ENCODE measurements at regions not wholly inside any gene's neighbourhood (a gene's known extent, or its start where the extent isn't known, plus 50 kb on each side); places are given as distances from the start of the nearest gene placed in this dataset.
"Not testable (repeated sequence)": the region's sequence is repeated elsewhere in the genome, so short reads cannot be mapped to it uniquely, and the experiment has no call there.

DNA sequence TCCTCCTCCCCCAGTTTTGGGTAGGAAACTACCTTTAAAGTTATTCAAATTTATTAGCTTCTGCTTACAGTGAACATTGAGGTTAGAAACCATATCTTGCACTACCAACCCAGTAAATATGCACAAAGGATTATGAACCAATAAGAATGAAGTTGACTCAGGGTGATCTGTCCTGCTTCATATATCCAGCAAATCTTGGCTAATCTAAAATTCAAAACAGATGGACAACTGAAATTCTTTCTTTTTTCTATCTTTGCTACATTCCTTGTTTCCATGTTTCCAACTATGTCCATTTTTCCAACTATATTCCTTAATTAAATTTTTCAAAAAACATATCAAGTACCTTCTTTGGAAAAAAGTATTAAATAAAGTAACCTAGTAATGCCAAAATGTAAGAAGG lies 149.3 kb downstream of the FAM124B start:
- Mint-ChIP-seq H3K27me3 (ENCODE audit: low read depth in 3 of 3) (peaks cover 1 to 7% (median 6%) of the 10 kb centered on the region in 3 donors), H3K36me3 (no peaks in the 10 kb centered on the region), H3K4me3 (no peak overlapping the region), H3K27ac (no peak overlapping the region), H3K9me3 (no peaks in the 10 kb centered on the region), H3K4me1 (no peaks in the 10 kb centered on the region)
- no peak for DNase-seq

DNA sequence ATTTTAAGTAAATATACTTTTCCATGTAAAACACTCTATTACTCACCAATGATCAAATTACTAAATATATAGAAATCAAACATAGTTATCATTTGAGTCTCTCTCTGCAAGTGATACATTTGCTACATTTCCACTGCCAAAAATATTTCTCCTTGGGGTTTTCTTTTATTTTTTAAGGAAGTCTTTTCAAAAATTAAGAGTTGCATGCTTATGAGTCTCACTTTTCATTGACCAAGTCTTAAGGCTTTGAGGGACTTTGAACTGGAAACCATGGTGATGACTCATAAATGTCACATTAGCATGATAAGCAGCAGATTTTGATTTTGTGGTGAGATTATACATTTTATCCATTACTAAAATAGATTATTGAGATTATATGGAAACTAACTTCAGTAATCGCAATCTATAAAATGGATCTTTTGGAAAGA lies 152.9 kb downstream of the FAM124B start:
- H3K9me3 Mint-ChIP-seq = no peaks in the 10 kb centered on the region
- DNase-seq = no peak
- no peaks in the 10 kb centered on the region for H3K4me1 Mint-ChIP-seq
- no peaks in the 10 kb centered on the region for H3K36me3 Mint-ChIP-seq
- H3K4me3 Mint-ChIP-seq = no peak overlapping the region
- H3K27me3 Mint-ChIP-seq (ENCODE audit: low read depth in 3 of 3) = peaks cover 1 to 5% (median 4%) of the 10 kb centered on the region in 3 donors
- H3K27ac Mint-ChIP-seq = no peak overlapping the region

DNA sequence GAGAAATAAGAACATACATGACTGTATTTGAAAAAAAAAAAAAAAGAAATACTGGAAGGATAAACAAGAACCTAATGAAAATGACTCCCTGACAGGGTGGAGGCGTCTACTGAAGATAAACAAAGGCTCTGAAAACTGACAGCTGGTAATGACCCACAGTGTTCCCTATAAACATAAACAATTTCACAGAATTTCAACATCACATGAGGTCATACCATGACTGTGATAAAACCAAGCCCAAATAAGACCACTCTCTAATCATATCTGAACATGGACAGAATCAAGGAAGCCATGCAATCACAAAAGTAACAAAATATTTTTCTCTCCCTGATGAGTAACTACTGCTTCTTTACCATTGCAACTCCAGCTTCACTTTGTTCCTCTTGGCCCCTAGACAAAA lies 159.3 kb downstream of the FAM124B start:
- no peak for DNase-seq
- Mint-ChIP-seq H3K27me3 (ENCODE audit: low read depth in 3 of 3) (peaks cover 0 to 4% (median 1%) of the 10 kb centered on the region in 3 donors), H3K9me3 (peaks cover 0 to 7% (median 0%) of the 10 kb centered on the region in 6 donors), H3K27ac (no peak overlapping the region), H3K36me3 (no peaks in the 10 kb centered on the region), H3K4me1 (no peaks in the 10 kb centered on the region), H3K4me3 (no peak overlapping the region)

DNA sequence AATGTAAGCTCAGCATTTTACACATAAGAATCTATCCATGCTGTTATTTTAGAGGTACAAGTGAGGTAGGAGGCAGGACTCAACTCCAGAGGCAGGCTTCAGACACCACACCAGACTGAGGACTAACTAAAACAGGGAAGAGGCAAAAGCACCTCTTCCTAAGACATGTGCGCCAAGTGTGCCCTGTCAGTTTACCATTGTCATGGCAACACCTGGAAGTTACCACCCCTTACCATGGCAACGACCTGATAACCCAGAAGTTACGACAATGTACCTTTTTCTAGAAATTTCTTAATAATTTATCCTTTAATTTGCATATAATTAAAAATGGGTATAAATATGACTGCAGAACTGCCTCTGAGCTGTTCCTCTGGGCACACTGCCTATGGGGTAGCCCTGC lies 160.1 kb downstream of the FAM124B start:
- H3K36me3 Mint-ChIP-seq = no peaks in the 10 kb centered on the region
- no peaks in the 10 kb centered on the region for H3K4me1 Mint-ChIP-seq
- H3K9me3 Mint-ChIP-seq = peaks cover 0 to 7% (median 0%) of the 10 kb centered on the region in 6 donors
- H3K27me3 Mint-ChIP-seq (ENCODE audit: low read depth in 3 of 3) = peaks cover 0 to 4% (median 1%) of the 10 kb centered on the region in 3 donors
- no peak overlapping the region for H3K27ac Mint-ChIP-seq
- H3K4me3 Mint-ChIP-seq = no peak overlapping the region
- DNase-seq = no peak

DNA sequence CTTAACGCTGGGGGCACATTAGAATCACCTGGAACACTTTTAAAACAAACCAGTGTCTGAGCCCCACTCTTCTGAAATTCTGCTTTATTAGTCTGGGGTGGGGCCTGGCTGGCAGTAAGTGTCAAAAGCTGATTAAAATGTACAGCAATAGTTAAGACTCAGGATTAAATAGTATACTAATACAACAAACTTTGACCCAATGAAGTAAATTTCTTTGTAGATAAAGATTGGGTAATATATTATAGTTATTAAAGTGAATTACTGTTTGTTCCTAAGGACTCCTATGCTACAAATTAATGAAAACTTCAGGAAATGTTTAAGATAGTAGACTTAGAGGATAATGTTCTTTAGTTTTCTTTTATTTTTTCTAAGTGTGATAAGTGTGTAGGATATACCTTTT lies 160.9 kb downstream of the FAM124B start:
- H3K9me3 Mint-ChIP-seq = peaks cover 0 to 7% (median 0%) of the 10 kb centered on the region in 6 donors
- no peak overlapping the region for H3K27ac Mint-ChIP-seq
- no peak overlapping the region for H3K4me3 Mint-ChIP-seq
- H3K27me3 Mint-ChIP-seq (ENCODE audit: low read depth in 3 of 3) = peaks cover 1 to 4% (median 3%) of the 10 kb centered on the region in 3 donors
- no peak for DNase-seq
- H3K4me1 Mint-ChIP-seq = no peaks in the 10 kb centered on the region
- no peaks in the 10 kb centered on the region for H3K36me3 Mint-ChIP-seq

DNA sequence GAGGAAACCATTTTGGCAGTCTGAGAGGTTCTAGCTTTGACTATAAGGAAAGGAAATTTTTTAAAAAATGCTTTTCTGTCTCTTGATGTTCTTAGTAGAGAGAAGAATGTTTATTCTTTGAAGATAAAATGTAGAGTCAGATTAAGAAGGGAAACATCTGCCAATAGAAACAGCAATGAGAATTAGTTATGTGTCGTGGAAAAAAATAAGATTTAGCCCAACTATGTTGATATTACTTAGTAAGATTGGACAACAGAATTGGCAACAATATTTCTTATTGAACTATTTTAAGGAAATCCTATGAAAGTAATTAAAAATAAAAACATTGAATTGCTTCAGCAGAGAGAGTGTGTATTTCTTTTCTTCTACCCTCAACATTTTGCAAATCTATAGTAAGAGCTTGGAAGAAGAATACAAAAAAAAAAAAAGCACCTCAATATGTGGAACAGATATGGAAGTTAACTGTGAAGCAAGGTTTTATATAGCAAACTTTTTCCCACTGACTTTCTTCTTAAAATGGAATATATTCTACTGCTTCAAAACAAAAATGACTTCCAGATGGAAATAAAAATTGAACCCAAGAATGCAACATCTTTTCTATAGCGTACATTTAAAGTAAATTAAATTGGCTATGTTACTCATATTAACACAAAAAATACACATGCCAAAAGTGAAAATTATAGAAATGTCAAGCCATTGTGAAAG lies 177.9 kb downstream of the FAM124B start:
- DNase-seq = no peak

DNA sequence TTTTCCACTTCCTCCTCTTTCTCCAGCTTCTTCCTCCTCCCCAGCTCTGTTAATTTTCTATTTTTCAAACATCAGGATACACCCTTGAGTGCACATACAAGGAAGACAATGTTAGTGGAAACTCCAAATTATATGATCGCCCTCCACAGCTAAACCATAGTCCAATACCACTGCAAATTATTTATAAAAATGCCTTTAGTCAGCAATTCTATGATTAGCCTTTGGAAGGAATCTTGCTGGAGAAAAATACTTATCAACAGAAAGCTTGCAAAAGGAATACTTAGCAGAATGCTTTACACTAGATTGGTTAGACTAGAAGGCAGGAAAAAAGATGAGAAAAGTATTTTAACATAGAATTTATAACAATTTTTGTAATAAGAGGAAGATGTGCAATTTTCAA lies 178.9 kb downstream of the FAM124B start:
- DNase-seq = no peak
- no peaks in the 10 kb centered on the region for H3K4me1 Mint-ChIP-seq
- H3K9me3 Mint-ChIP-seq = no peaks in the 10 kb centered on the region
- H3K36me3 Mint-ChIP-seq = no peaks in the 10 kb centered on the region
- H3K27me3 Mint-ChIP-seq (ENCODE audit: low read depth in 3 of 3) = peaks cover 4 to 14% (median 10%) of the 10 kb centered on the region in 3 donors
- no peak overlapping the region for H3K4me3 Mint-ChIP-seq
- no peak overlapping the region for H3K27ac Mint-ChIP-seq

More for the DNA sequence above, 177.9 kb downstream of the FAM124B start:
- Mint-ChIP-seq H3K9me3 (no peaks in the 10 kb centered on the region), H3K27ac (no peak overlapping the region), H3K4me1 (no peaks in the 10 kb centered on the region), H3K4me3 (no peak overlapping the region), H3K36me3 (no peaks in the 10 kb centered on the region), H3K27me3 (ENCODE audit: low read depth in 3 of 3) (peaks cover 7 to 14% (median 11%) of the 10 kb centered on the region in 3 donors)

DNA sequence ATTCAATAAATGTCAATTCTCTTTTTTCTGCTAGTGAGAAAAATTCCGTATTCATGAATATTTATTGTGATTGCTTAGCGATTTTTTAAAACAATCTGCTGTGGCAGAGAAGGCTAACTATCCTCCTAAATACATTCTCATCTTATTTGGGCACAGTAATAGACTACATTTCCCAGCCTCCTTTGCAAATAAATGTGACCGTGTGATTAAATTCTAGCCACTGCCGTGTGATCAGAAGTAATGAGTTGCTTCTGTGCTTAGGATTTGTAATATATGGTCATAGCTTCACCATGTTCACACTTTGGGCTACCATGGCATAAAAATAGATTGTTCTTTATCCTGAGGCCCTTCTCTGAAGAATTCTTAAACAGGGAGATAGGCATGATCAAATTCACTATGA lies 179.6 kb downstream of the FAM124B start:
- Mint-ChIP-seq H3K27me3 (ENCODE audit: low read depth in 3 of 3) (peaks cover 4 to 14% (median 6%) of the 10 kb centered on the region in 3 donors), H3K36me3 (no peaks in the 10 kb centered on the region), H3K9me3 (no peaks in the 10 kb centered on the region), H3K4me1 (no peaks in the 10 kb centered on the region), H3K27ac (no peak overlapping the region), H3K4me3 (no peak overlapping the region)
- DNase-seq = no peak

DNA sequence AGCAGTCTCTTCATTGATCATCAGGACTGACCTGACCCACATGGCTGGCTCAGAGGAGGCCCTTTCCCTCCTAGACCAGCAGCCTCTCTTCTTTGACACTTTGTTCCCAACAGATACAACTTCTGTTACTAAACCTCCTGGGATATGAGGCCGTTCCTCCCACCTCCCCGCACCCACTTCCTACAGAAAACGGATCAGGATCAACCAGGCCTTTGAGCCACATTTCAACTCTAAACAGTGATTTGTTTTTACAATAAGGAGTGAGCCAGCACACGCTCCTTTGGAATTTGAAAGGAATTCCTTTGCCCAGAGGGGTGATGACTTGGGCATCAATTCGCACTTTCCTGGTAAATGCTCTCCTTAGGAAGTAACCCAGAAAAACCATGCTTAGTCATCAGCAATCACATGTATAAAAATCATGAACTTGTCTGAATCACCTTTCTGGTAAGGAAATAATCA lies 180.4 kb downstream of the FAM124B start:
- Mint-ChIP-seq H3K27ac (no peak overlapping the region), H3K9me3 (no peaks in the 10 kb centered on the region), H3K4me1 (no peaks in the 10 kb centered on the region), H3K27me3 (ENCODE audit: low read depth in 3 of 3) (peaks cover 4 to 14% (median 6%) of the 10 kb centered on the region in 3 donors), H3K36me3 (no peaks in the 10 kb centered on the region), H3K4me3 (no peak overlapping the region)
- no peak for DNase-seq

DNA sequence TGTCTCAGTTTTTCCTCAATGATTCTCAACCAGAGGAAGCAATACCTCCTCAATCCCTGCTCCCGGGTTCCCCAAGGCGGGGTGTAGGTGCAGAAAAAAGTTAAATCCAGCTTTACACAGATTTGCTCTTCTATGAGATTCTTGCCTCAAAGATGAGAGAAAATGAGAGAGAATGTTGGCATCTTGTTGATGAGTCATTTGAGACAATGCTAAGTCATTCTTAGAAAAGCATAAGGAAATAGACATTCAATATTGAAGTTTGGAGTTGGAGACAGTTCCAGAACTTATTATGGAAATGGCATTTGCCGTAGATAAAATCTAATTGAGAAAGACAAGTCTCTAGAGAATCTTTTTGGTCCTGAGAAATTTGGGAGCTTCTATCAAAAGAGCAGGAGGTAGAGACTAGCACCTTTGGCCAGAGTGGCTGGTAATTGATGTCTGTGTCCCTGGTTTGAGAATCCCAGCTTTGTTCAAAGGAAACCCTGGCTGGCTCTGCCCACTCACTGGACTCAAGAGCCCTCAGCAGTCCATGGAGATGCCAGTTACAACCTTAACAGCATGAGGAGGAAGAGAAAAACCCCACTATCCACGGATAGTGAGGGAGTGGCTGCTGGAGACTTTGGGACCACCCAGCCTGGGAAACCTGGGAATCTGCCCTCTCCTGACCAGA lies 181.2 kb downstream of the FAM124B start:
- Mint-ChIP-seq H3K27ac (no peak overlapping the region), H3K36me3 (no peaks in the 10 kb centered on the region), H3K4me3 (no peak overlapping the region), H3K27me3 (ENCODE audit: low read depth in 3 of 3) (peaks cover 2 to 12% (median 6%) of the 10 kb centered on the region in 3 donors), H3K4me1 (no peaks in the 10 kb centered on the region), H3K9me3 (no peaks in the 10 kb centered on the region)
- DNase-seq = no peak

DNA sequence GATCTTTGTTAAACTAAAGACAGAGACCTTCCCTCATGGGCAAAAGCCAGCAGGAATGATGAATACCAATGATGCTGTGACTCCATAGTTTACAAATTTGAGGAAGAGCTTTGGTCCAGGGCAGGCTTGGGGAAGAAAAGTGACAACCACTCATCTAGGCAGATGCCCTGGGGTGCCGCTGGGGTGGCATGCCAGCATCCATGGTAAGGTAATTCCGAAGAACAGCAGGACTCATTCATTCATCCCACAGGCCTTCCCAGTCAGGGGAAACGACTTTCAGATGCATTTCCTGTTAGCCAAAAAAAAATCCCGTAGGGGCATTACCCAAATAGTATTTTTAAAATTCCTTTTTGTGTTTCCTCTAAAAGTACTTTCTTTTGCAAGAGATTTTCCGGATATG lies 180.7 kb upstream of the SERPINE2 start:
- Mint-ChIP-seq H3K4me3 (no peak overlapping the region), H3K27ac (no peak overlapping the region), H3K4me1 (no peaks in the 10 kb centered on the region), H3K36me3 (no peaks in the 10 kb centered on the region), H3K9me3 (no peaks in the 10 kb centered on the region), H3K27me3 (ENCODE audit: low read depth in 3 of 3) (peaks cover 2 to 9% (median 8%) of the 10 kb centered on the region in 3 donors)
- DNase-seq = no peak

DNA sequence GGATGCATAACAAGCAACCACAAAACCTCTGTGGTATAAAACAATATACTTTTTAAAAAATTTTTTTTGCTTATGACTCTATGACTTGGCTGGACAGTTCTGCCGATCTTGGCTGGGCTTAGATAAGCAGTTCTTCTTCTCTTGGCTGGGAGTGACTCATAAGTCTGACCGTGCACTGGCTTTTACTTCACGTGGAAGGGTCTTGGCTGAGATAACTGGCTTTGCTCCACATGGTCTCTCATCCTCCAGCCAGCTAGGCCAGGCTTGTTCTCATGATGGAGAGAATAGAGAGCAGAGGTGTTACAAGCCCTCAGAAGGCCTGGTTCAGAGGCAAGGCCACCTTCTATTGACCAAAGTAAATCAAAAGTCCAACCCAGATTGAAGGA lies 178.9 kb upstream of the SERPINE2 start:
- no peak overlapping the region for H3K27ac Mint-ChIP-seq
- no peak overlapping the region for H3K4me3 Mint-ChIP-seq
- H3K27me3 Mint-ChIP-seq (ENCODE audit: low read depth in 3 of 3) = peaks cover 2 to 9% (median 7%) of the 10 kb centered on the region in 3 donors
- no peaks in the 10 kb centered on the region for H3K4me1 Mint-ChIP-seq
- no peaks in the 10 kb centered on the region for H3K36me3 Mint-ChIP-seq
- no peak for DNase-seq
- H3K9me3 Mint-ChIP-seq = no peaks in the 10 kb centered on the region

DNA sequence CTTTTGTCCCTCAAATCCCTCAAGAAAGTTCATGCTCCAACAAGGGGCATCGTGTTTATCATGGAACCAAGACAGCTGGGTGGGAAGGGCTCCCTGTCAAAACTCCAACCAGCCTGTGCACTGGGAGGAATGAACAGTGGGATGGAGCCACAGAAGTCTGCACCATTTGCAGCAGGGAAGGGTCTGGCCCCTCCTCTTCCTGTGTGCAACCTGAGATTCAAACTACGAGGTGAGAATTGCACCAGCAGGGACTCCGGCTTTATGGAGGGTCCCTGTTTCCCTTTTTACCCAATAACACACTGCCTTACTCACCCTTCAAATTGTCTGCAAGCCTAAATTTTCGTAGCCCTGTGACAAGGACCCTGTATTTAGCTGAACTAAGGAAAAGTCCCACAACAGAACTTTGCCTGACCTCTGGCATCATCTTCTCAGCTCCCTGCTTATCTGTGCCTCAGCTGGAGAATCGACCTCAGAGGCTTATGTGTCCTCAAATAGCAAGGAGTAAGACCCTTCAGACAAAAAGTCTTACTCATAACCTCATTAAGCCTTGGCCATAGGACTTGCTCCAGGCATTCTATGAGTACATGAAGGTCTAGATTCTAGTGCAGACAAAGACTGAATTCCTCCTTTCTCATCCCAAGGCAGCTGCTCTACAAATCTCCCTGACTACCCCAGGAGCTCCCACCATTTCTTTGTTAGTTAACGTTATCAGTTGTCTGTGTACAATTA lies 178.3 kb upstream of the SERPINE2 start:
- H3K4me3 Mint-ChIP-seq = no peak overlapping the region
- H3K9me3 Mint-ChIP-seq = no peaks in the 10 kb centered on the region
- no peak for DNase-seq
- H3K27ac Mint-ChIP-seq = no peak overlapping the region
- peaks cover 2 to 9% (median 2%) of the 10 kb centered on the region in 3 donors for H3K27me3 Mint-ChIP-seq (ENCODE audit: low read depth in 3 of 3)
- no peaks in the 10 kb centered on the region for H3K36me3 Mint-ChIP-seq
- H3K4me1 Mint-ChIP-seq = no peaks in the 10 kb centered on the region

DNA sequence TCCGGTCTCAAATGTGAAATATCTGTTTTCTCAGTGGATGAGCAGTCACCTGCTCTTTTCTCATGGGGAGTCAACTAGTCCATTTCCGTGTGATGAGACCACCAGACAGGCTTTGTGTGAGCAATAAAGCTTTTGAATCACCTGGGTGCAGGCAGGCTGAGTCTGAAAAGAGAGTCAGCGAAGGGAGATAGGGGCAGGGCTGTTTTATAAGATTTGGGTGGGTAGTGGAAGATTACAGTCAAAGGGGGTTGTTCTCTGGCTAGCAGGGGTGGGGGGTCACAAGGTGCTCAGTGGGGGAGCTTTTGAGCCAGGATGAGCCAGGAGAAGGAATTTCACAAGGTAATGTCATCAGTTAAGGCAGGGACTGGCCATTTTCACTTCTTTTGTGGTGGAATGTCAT lies 176.5 kb upstream of the SERPINE2 start:
- H3K36me3 Mint-ChIP-seq; H3K4me1 Mint-ChIP-seq; H3K27ac Mint-ChIP-seq; DNase-seq; H3K27me3 Mint-ChIP-seq (ENCODE audit: low read depth in 3 of 3); H3K4me3 Mint-ChIP-seq; H3K9me3 Mint-ChIP-seq: not testable (repeated sequence)

Measured in immature natural killer cell (primary cell).